Natural killer cell (primary cell): ENCODE measurements at regions not wholly inside any gene's neighbourhood (a gene's known extent, or its start where the extent isn't known, plus 50 kb on each side); places are given as distances from the start of the nearest gene placed in this dataset.

Experiments used
- ATAC-seq, 3 donors: fragments of 150-1000 bp in 2 of 3; fragments of 200-7000 bp in 1 of 3; cut with Tn5 transposase; 1 replicate in 1 of 3; 2 replicates in 2 of 3; pipeline ENCODE4 v1.10.0; 2021; ENCODE audit warnings: mild to moderate bottlenecking in 2 of 3, moderate library complexity in 2 of 3
- DNase-seq, 2 donors: peaks; one replicate each; pipeline versions ENCODE4 v3.0.0 to v3.0.0-alpha.2; 2013 to 2021; ENCODE audit warnings: mixed read lengths in 1 of 2
- H3K27ac ChIP-seq: one replicate; pipeline ENCODE4 v1.5.1; 2013; ENCODE audit warnings: mild to moderate bottlenecking, low read length
- H3K27me3 ChIP-seq: one replicate; pipeline ENCODE4 v1.6.1; 2013; ENCODE audit warnings: low read length; ENCODE audit not compliant: control insufficient read depth, insufficient read depth
- H3K36me3 ChIP-seq: one replicate; pipeline ENCODE4 v1.6.1; 2013; ENCODE audit warnings: low read length; ENCODE audit not compliant: control insufficient read depth, insufficient read depth
- H3K4me1 ChIP-seq: one replicate; pipeline ENCODE4 v1.6.1; 2013; ENCODE audit warnings: low read length; ENCODE audit not compliant: control insufficient read depth, insufficient read depth
- H3K4me3 ChIP-seq: one replicate; pipeline ENCODE4 v1.5.1; 2013; ENCODE audit warnings: low read length
- H3K9me3 ChIP-seq: one replicate; pipeline ENCODE4 v1.6.1; 2013; ENCODE audit warnings: low read length; ENCODE audit not compliant: control insufficient read depth, insufficient read depth
- H3K27ac Mint-ChIP-seq, 2 donors: one replicate each; pipeline ENCODE4 v1.8.0; 2022; ENCODE audit warnings: mild to moderate bottlenecking in 2 of 2, mixed read lengths in 2 of 2, moderate library complexity in 1 of 2
- H3K27me3 Mint-ChIP-seq, 2 donors: one replicate each; pipeline ENCODE4 v1.8.0; 2022; ENCODE audit warnings: low read depth in 2 of 2, mixed read lengths in 2 of 2
- H3K36me3 Mint-ChIP-seq: one replicate; pipeline ENCODE4 v1.8.0; 2022; ENCODE audit warnings: mixed read lengths
- H3K4me1 Mint-ChIP-seq, 2 donors: one replicate each; pipeline ENCODE4 v1.8.0; 2022; ENCODE audit warnings: mixed read lengths in 2 of 2
- H3K4me3 Mint-ChIP-seq: one replicate; pipeline ENCODE4 v1.8.0; 2022; ENCODE audit warnings: mild to moderate bottlenecking, moderate library complexity, mixed read lengths
- H3K9me3 Mint-ChIP-seq, 2 donors: one replicate each; pipeline ENCODE4 v1.8.0; 2022; ENCODE audit warnings: mixed read lengths in 2 of 2
- CTCF ChIP-seq: fragments of 200-600 bp; IDR thresholded peaks from one replicate; pipeline ENCODE4 v1.8.0; 2022; ENCODE audit warnings: antibody characterized with exemption
- whole genome bisulfite sequencing: methylation state at CpG from one replicate; pipeline ENCODE4 v1.1.7; 2013; ENCODE audit warnings: missing lambda C conversion rate; ENCODE audit not compliant: insufficient coverage; 5-methylcytosine and 5-hydroxymethylcytosine counted together
- intact Hi-C: fragments of 100-400 bp; cut with micrococcal nuclease; formaldehyde crosslinking; loops from one replicate; pipeline ENCODE4 v1.14.2; 2022

GRCh38 chr6:95681736-95682135 lies 104.4 kb downstream of the MANEA start:
- no peak overlapping the region for H3K27ac ChIP-seq
- no peaks in the 10 kb centered on the region for H3K36me3 ChIP-seq
- Mint-ChIP-seq H3K27me3 (no peaks in the 10 kb centered on the region), H3K9me3 (peaks cover 6 to 7% of the 10 kb centered on the region in 2 donors), H3K4me3 (no peak overlapping the region), H3K4me1 (no peaks in the 10 kb centered on the region), H3K27ac (no peak overlapping the region), H3K36me3 (no peaks in the 10 kb centered on the region)
- H3K4me3 ChIP-seq, result no peak overlapping the region
- H3K9me3 ChIP-seq, result no peaks in the 10 kb centered on the region
- no peaks in the 10 kb centered on the region for H3K27me3 ChIP-seq
- H3K4me1 ChIP-seq, result no peaks in the 10 kb centered on the region
- no peak for DNase-seq
- no peak for ATAC-seq
- intact Hi-C loops, result no loop called here
- WGBS, result 80% methylated on average over 2 of the region's 2 CpGs
- no peak for TF ChIP-seq CTCF

GRCh38 chr6:95682476-95682875 lies 105.1 kb downstream of the MANEA start:
- H3K9me3 ChIP-seq, result no peaks in the 10 kb centered on the region
- no peaks in the 10 kb centered on the region for H3K27me3 ChIP-seq
- H3K4me1 ChIP-seq, result no peaks in the 10 kb centered on the region
- Mint-ChIP-seq H3K4me3 (no peak overlapping the region), H3K36me3 (no peaks in the 10 kb centered on the region), H3K4me1 (no peaks in the 10 kb centered on the region), H3K9me3 (peaks cover 6 to 7% of the 10 kb centered on the region in 2 donors), H3K27me3 (no peaks in the 10 kb centered on the region), H3K27ac (no peak overlapping the region)
- H3K36me3 ChIP-seq, result no peaks in the 10 kb centered on the region
- no peak for TF ChIP-seq CTCF
- intact Hi-C loops, result no loop called here
- H3K4me3 ChIP-seq, result no peak overlapping the region
- WGBS, result 79% methylated on average over 1 of the region's 1 CpG
- no peak for DNase-seq
- no peak for ATAC-seq
- H3K27ac ChIP-seq, result no peak overlapping the region

GRCh38 chr6:95685822-95686221 lies 108.5 kb downstream of the MANEA start:
- Histone ChIP-seq H3K27me3 (no peaks in the 10 kb centered on the region), H3K4me3 (no peak overlapping the region), H3K9me3 (no peaks in the 10 kb centered on the region), H3K27ac (no peak overlapping the region), H3K4me1 (no peaks in the 10 kb centered on the region), H3K36me3 (no peaks in the 10 kb centered on the region)
- H3K27ac Mint-ChIP-seq, result no peak overlapping the region
- ATAC-seq (no peak), DNase-seq (no peak)
- H3K9me3 Mint-ChIP-seq, result peaks cover 9 to 12% of the 10 kb centered on the region in 2 donors
- H3K27me3 Mint-ChIP-seq, result no peaks in the 10 kb centered on the region
- H3K4me3 Mint-ChIP-seq, result no peak overlapping the region
- TF ChIP-seq CTCF, result no peak
- no peaks in the 10 kb centered on the region for H3K36me3 Mint-ChIP-seq
- WGBS, result 42% methylated on average over 2 of the region's 3 CpGs
- intact Hi-C loops, result no loop called here
- H3K4me1 Mint-ChIP-seq, result no peaks in the 10 kb centered on the region

GRCh38 chr6:95686272-95686671 lies 108.9 kb downstream of the MANEA start:
- no peaks in the 10 kb centered on the region for H3K36me3 Mint-ChIP-seq
- intact Hi-C loops, result no loop called here
- H3K4me3 ChIP-seq, result no peak overlapping the region
- no peaks in the 10 kb centered on the region for H3K9me3 ChIP-seq
- H3K4me3 Mint-ChIP-seq, result no peak overlapping the region
- H3K27ac ChIP-seq, result no peak overlapping the region
- H3K27me3 Mint-ChIP-seq, result no peaks in the 10 kb centered on the region
- no peaks in the 10 kb centered on the region for H3K4me1 ChIP-seq
- DNase-seq, result no peak
- no peak for TF ChIP-seq CTCF
- peaks cover 12 to 14% of the 10 kb centered on the region in 2 donors for H3K9me3 Mint-ChIP-seq
- no peaks in the 10 kb centered on the region for H3K36me3 ChIP-seq
- H3K27me3 ChIP-seq, result no peaks in the 10 kb centered on the region
- ATAC-seq, result no peak
- WGBS, result 59% methylated on average over 2 of the region's 3 CpGs
- H3K4me1 Mint-ChIP-seq, result no peaks in the 10 kb centered on the region
- no peak overlapping the region for H3K27ac Mint-ChIP-seq
